ENCODE measurements at regions not wholly inside any gene's neighbourhood (a gene's known extent, or its start where the extent isn't known, plus 50 kb on each side); places are given as distances from the start of the nearest gene placed in this dataset.
"Not testable (repeated sequence)": the region's sequence is repeated elsewhere in the genome, so short reads cannot be mapped to it uniquely, and the experiment has no call there.

DNA sequence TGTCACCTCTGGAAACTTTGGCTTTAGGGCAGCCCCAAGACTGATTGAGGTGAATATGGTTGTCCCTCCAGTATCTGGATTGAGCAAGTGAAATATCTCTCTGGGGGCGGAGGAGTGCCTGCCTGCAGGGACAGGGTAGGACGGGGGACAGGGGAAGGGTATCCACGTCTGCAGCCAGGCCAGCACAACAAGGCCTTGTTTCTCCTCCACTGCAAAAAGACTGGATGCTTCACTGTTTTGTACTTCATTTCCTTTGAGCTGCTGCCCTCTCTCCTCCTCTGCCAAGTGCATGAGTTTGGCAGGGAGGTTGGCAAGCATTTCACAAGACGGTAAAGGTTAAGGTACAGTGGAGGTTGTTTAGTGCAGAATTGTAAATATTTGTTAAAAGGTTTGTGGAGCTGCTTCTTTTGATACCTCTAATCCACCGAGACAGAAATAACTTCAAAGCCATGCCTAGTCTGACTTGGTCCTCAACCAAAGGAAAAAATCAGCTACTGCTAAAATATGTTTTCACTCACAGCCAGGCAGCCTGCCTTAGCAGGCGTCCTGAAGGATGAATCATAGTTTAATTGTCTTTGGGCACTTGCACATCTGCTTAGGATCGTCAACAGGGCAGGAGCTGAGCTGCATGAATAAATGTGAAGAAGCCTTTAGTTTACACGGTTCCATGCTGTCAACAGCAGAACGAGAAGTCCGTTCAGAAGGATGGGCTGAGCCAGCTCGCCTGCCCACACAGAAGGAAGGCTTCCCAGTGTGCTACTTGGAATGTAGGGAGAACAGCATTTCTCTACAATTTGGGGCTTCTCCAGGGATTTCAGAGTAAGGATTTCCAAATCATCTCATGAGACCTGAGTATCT, 269.7 kb downstream of the TTC6 start:
- Histone ChIP-seq H3K27ac (ENCODE audit: low read depth, low read length) (peak overlapping the region; percentile 56), H3K36me3 (ENCODE audit: control insufficient read depth, insufficient read depth, low read length) (no peaks in the 10 kb centered on the region), H3K9ac (ENCODE audit: low read length) (no peak overlapping the region), H3K27me3 (ENCODE audit: control insufficient read depth, insufficient read depth, low read length) (no peaks in the 10 kb centered on the region), H3K4me1 (ENCODE audit: control insufficient read depth, insufficient read depth, low read length) (peaks cover 7% of the 10 kb centered on the region), H3K4me3 (ENCODE audit: low read length) (no peak overlapping the region)

DNA sequence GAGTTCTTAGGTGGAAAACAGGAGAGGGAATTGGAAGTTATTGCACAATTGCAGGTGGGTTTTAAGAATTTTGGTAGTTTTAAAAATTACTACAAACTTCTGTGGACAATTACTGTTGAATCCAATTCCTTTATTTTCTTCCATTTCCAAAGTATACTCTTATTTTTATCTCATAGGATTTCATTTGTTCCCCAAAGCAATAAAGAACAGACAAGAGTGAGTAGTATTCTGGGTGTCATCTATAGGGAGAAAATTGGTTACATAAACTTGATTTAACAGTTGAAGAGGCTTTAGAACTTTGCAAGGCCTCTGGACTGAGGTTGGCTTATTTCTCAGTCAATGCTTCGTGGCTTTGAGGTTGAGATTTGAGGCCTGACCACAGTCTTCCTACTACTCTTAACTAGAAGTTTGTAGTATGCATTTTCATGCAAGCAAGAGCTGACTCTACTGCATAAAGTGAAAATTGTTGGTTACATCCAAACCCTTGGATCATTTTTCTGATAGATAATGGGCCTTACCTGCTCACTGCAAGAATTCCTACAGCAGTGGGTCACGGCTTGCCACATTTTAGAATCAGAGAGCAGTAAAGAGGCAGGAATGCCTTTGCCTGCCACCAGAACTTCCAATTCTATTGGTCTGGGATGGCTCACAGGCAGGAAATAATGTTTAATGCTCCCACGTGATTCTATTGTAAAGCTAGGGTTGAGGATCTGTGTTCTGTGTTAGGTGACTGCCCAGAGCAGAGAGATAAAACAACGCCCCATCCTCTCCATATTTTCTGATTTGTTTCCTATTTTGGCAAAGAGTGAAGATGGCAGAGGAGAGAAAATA, 270.5 kb downstream of the TTC6 start:
- H3K27me3 ChIP-seq (ENCODE audit: control insufficient read depth, insufficient read depth, low read length), result no peaks in the 10 kb centered on the region
- no peak overlapping the region for H3K4me3 ChIP-seq (ENCODE audit: low read length)
- no peaks in the 10 kb centered on the region for H3K36me3 ChIP-seq (ENCODE audit: control insufficient read depth, insufficient read depth, low read length)
- H3K4me1 ChIP-seq (ENCODE audit: control insufficient read depth, insufficient read depth, low read length), result peaks cover 11% of the 10 kb centered on the region
- H3K9ac ChIP-seq (ENCODE audit: low read length), result no peak overlapping the region
- H3K27ac ChIP-seq (ENCODE audit: low read depth, low read length), result no peak overlapping the region

DNA sequence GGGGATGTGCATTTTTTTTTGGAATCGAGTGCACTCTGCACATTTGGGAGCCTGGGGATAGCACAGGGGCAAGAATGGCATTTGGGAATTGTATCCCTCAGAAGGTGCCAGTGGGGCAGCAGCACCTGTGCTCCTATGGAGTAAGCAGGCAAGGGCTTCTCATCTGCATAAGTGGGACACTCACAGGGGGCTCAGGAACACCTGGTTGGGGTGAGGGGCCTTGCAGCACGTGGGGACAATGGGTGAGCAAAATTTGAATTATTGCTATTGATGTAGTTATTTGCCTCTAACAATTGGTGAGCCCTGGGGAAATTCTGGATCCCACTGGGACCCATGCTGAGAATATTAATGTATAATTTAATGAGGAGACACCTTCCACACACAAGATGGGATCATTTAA, 274.2 kb downstream of the TTC6 start:
- Histone ChIP-seq H3K27ac (ENCODE audit: low read depth, low read length) (no peak overlapping the region), H3K36me3 (ENCODE audit: control insufficient read depth, insufficient read depth, low read length) (no peaks in the 10 kb centered on the region), H3K9ac (ENCODE audit: low read length) (no peak overlapping the region), H3K27me3 (ENCODE audit: control insufficient read depth, insufficient read depth, low read length) (no peaks in the 10 kb centered on the region), H3K4me3 (ENCODE audit: low read length) (no peak overlapping the region), H3K4me1 (ENCODE audit: control insufficient read depth, insufficient read depth, low read length) (peaks cover 8% of the 10 kb centered on the region)

DNA sequence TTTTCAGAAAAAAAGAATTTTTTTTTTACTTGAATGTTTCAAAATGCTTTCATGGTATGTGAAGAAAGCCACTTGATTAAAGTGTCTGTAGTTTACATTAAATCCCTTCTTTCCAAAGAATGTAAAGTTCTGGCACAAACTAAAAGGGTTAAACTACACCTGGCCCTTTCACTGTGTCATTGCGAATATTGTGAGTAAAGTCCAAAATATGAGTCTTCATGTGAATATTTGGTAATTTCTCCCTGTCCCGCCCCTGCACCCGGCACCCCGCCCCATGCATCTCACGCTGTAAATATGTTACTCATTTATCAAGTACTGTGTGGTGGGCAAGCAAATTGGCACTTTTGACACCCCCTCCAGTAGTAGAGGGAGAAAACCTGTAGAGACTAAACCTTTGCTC, 274.7 kb downstream of the TTC6 start:
- H3K27me3 ChIP-seq (ENCODE audit: control insufficient read depth, insufficient read depth, low read length), result no peaks in the 10 kb centered on the region
- no peaks in the 10 kb centered on the region for H3K36me3 ChIP-seq (ENCODE audit: control insufficient read depth, insufficient read depth, low read length)
- peaks cover 4% of the 10 kb centered on the region for H3K4me1 ChIP-seq (ENCODE audit: control insufficient read depth, insufficient read depth, low read length)
- H3K4me3 ChIP-seq (ENCODE audit: low read length), result no peak overlapping the region
- H3K9ac ChIP-seq (ENCODE audit: low read length), result no peak overlapping the region
- no peak overlapping the region for H3K27ac ChIP-seq (ENCODE audit: low read depth, low read length)

DNA sequence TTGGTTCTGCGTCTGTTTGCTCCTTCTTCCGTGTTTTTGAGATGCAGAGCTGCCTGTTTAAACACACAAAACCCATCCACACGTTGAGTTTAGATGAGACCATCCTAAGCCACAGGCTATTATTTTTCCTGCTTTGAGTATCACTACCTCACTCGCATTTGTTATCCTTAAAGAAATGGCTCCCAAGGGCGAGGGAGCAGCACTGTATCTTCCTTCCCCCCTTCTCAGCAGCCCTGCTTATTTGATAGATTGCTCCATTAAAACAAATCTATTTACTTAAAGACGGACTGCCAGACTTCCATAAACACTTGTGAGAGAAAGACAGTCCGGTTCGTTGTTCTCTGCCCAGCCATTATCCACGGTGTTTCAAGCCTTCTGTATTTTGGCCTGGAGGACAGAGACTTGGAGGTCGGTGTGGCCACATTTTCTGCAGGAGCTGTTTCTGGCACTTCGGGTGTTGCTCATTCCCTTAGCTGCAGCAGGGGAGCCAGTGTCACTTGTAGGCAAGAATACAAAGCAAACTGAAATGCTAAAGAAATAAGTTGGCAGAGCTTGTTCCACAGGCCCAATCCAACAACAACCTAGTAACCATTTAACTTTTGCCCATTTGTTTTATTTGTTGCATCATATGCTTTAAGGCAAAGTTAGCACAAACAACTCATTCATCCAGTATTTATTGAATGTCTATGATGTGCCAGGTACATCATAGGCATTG, 275.4 kb downstream of the TTC6 start:
- Histone ChIP-seq H3K4me1 (ENCODE audit: control insufficient read depth, insufficient read depth, low read length) (peaks cover 4% of the 10 kb centered on the region), H3K9ac (ENCODE audit: low read length) (no peak overlapping the region), H3K27me3 (ENCODE audit: control insufficient read depth, insufficient read depth, low read length) (no peaks in the 10 kb centered on the region), H3K27ac (ENCODE audit: low read depth, low read length) (peak overlapping the region; percentile 56), H3K36me3 (ENCODE audit: control insufficient read depth, insufficient read depth, low read length) (no peaks in the 10 kb centered on the region), H3K4me3 (ENCODE audit: low read length) (no peak overlapping the region)

DNA sequence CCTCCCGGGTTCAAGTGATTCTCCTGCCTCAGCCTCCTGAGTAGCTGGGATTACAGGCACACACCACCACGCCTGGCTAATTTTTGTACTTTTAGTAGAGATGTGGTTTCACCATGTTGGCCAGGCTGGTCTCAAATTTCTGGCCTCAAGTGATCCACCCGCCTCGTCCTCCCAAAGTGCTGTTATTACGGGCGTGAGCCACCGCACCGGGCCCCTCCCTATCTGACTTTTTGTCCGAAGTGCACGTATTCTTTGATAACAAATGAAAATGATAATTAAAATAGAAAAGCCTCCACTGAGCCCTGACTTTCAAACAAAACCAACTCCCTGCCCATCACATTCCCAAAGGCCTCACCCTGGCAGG, 278.6 kb downstream of the TTC6 start:
- not testable (repeated sequence) for H3K9ac ChIP-seq (ENCODE audit: low read length); H3K27me3 ChIP-seq (ENCODE audit: control insufficient read depth, insufficient read depth, low read length); H3K27ac ChIP-seq (ENCODE audit: low read depth, low read length); H3K4me3 ChIP-seq (ENCODE audit: low read length); H3K36me3 ChIP-seq (ENCODE audit: control insufficient read depth, insufficient read depth, low read length); H3K4me1 ChIP-seq (ENCODE audit: control insufficient read depth, insufficient read depth, low read length)

DNA sequence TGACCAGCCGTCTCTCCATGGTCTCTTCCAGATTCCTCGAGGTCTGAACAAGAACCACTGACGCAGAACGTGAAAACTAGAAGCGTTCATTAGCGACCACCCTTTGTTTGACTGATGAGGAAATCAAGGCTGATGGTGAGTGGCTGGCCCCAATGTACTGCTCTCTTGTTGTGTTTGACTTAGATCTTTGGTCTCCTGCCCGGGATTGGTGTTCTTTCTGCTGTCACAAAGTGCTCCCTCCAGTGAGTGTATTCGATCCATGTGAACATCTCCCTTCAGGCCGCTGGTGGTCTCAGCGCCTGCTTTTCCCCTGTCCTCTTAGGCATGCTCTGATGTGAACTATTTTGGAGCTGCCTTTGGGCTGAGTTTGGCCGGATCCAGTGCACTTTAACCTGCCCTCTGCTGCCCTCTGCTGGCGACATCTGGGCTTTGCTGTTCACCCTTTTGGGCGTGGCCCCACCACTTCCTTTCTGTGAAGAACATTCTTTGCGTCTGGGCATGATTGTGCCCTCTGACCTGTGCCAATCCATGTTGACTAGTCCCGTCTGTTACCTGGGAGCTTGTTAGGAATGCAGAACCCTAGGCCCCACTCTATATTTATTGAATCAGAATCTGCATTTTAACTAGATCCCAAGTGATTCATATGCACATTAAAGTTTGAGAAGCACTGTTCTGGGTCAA, 279.1 kb downstream of the TTC6 start:
- Histone ChIP-seq H3K4me1 (ENCODE audit: control insufficient read depth, insufficient read depth, low read length) (peaks cover 4% of the 10 kb centered on the region), H3K27me3 (ENCODE audit: control insufficient read depth, insufficient read depth, low read length) (no peaks in the 10 kb centered on the region), H3K9ac (ENCODE audit: low read length) (no peak overlapping the region), H3K4me3 (ENCODE audit: low read length) (no peak overlapping the region), H3K36me3 (ENCODE audit: control insufficient read depth, insufficient read depth, low read length) (no peaks in the 10 kb centered on the region), H3K27ac (ENCODE audit: low read depth, low read length) (no peak overlapping the region)

DNA sequence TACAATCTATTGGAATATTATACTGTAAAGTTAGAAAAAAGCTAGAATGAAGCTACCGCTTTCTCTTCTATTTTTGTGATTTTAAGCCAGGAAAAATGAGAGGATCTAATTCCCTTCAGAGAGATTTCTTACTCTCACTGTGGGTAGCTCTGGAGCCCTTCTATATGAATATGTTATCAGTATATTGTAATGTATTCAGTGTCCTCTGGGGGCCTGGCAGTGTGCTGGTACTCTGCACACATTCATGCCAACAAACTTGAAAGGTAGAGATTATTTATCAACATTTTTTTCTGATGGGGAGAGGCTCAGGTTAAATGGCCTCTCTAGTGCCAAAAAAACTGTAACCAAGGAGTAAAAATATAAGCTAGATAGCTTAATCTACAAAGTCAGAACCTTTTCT, 292.8 kb downstream of the TTC6 start:
- no peaks in the 10 kb centered on the region for H3K4me1 ChIP-seq (ENCODE audit: control insufficient read depth, insufficient read depth, low read length)
- H3K36me3 ChIP-seq (ENCODE audit: control insufficient read depth, insufficient read depth, low read length), result no peaks in the 10 kb centered on the region
- no peaks in the 10 kb centered on the region for H3K27me3 ChIP-seq (ENCODE audit: control insufficient read depth, insufficient read depth, low read length)
- no peak overlapping the region for H3K27ac ChIP-seq (ENCODE audit: low read depth, low read length)
- no peak overlapping the region for H3K9ac ChIP-seq (ENCODE audit: low read length)
- H3K4me3 ChIP-seq (ENCODE audit: low read length), result no peak overlapping the region

DNA sequence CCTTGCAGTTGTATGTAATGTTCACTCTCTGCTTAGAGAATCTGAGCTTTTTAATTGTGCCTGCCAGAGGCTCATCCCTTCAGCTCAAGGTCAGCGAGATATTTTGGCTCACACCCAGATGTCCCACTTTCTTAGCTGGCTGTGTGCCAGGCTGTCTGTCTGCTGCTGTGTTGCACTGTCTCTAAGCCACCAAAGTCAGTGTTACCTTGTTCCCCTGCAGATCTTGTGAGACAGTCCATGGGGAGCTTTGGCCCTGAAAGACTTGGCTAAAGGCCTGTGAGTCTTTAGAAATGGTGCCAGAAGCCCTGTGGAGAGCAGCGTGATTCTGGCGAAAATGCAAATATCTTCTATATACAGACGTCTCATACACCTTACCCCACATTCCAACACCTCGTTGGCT, 293.7 kb downstream of the TTC6 start:
- H3K9ac ChIP-seq (ENCODE audit: low read length), result no peak overlapping the region
- H3K4me3 ChIP-seq (ENCODE audit: low read length), result no peak overlapping the region
- H3K27me3 ChIP-seq (ENCODE audit: control insufficient read depth, insufficient read depth, low read length), result no peaks in the 10 kb centered on the region
- H3K27ac ChIP-seq (ENCODE audit: low read depth, low read length), result no peak overlapping the region
- no peaks in the 10 kb centered on the region for H3K36me3 ChIP-seq (ENCODE audit: control insufficient read depth, insufficient read depth, low read length)
- no peaks in the 10 kb centered on the region for H3K4me1 ChIP-seq (ENCODE audit: control insufficient read depth, insufficient read depth, low read length)

DNA sequence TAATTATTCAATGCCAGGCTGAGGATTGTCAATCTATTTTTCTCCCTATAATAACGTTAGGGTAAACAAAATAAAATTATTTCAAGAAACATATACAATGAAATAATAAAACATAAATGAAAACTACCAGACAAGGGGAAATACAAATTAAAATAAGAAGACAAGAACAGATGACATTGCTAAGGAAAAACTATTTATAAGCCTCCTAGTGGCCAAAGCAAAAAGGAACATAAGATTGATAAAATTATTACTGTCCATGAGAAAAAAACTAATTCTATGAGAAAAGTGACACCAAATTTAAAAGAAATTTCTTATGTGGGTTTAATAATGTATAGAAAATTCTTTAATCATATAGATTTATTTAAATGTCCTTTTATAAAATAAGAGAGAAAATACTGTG, 294.7 kb downstream of the TTC6 start:
- Histone ChIP-seq H3K4me3 (ENCODE audit: low read length) (no peak overlapping the region), H3K4me1 (ENCODE audit: control insufficient read depth, insufficient read depth, low read length) (no peaks in the 10 kb centered on the region), H3K27me3 (ENCODE audit: control insufficient read depth, insufficient read depth, low read length) (no peaks in the 10 kb centered on the region), H3K36me3 (ENCODE audit: control insufficient read depth, insufficient read depth, low read length) (no peaks in the 10 kb centered on the region), H3K27ac (ENCODE audit: low read depth, low read length) (no peak overlapping the region), H3K9ac (ENCODE audit: low read length) (no peak overlapping the region)

DNA sequence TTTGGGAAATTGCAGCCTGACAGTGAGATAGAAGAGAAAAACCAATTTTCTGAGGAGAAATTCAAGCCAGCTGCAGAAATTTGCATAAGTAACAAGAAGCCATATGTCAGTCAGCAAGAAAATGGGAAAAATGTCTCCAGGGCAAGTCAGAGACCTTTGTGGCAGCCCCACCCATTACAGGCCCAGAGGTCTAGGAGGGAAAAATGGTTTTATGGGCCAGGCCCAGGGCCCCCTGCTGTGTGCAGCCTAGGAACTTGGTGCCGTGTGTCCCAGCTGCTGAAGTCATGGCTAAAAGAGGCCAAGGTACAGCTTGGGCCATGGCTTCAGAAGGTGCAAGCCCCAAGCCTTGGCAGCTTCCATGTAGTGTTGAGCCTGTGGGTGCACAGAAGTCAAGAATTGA, 296.1 kb downstream of the TTC6 start:
- not testable (repeated sequence) for H3K27me3 ChIP-seq (ENCODE audit: control insufficient read depth, insufficient read depth, low read length); H3K9ac ChIP-seq (ENCODE audit: low read length); H3K4me3 ChIP-seq (ENCODE audit: low read length); H3K36me3 ChIP-seq (ENCODE audit: control insufficient read depth, insufficient read depth, low read length); H3K4me1 ChIP-seq (ENCODE audit: control insufficient read depth, insufficient read depth, low read length); H3K27ac ChIP-seq (ENCODE audit: low read depth, low read length)

DNA sequence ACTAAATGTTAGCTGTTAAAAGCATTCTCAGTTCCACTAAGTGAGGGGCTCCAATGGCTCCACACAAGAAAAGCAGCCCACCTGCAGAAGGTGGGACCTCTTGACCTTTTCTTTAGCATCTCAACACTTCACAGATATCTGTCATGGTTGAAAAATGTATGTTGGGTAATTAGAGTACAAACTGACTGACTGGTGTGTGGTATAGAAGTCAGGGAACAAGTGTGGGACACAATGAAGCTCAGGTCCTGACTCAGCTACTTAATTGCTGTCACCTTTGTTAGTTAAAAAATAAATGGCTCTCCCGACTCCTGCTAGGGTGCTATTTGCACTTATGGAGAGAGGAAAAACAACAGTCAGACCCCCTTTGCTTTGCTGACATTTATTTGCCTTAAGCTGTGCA, 299.0 kb downstream of the TTC6 start:
- no peaks in the 10 kb centered on the region for H3K36me3 ChIP-seq (ENCODE audit: control insufficient read depth, insufficient read depth, low read length)
- no peaks in the 10 kb centered on the region for H3K27me3 ChIP-seq (ENCODE audit: control insufficient read depth, insufficient read depth, low read length)
- no peaks in the 10 kb centered on the region for H3K4me1 ChIP-seq (ENCODE audit: control insufficient read depth, insufficient read depth, low read length)
- no peak overlapping the region for H3K27ac ChIP-seq (ENCODE audit: low read depth, low read length)
- H3K4me3 ChIP-seq (ENCODE audit: low read length), result no peak overlapping the region
- no peak overlapping the region for H3K9ac ChIP-seq (ENCODE audit: low read length)

All from rectal smooth muscle tissue (tissue), 1 donor.